Chondrocyte (in vitro differentiated cells): ENCODE measurements at regions not wholly inside any gene's neighbourhood (a gene's known extent, or its start where the extent isn't known, plus 50 kb on each side); places are given as distances from the start of the nearest gene placed in this dataset.

Experiments used
- DNase-seq: peaks from one replicate; pipeline ENCODE4 v3.0.0; 2021; ENCODE audit warnings: mixed read lengths, low spot score
- H3K27ac Mint-ChIP-seq: one replicate; pipeline ENCODE4 v1.8.0; 2021; ENCODE audit warnings: mild to moderate bottlenecking, moderate library complexity, mixed read lengths; ENCODE audit not compliant: unreplicated experiment
- H3K27me3 Mint-ChIP-seq: 2 replicates; pipeline ENCODE4 v1.8.0; 2021; ENCODE audit warnings: low read depth, mixed read lengths
- H3K36me3 Mint-ChIP-seq: 2 replicates; pipeline ENCODE4 v1.8.0; 2021; ENCODE audit warnings: low read depth, mixed read lengths
- H3K4me1 Mint-ChIP-seq: 2 replicates; pipeline ENCODE4 v1.8.0; 2021; ENCODE audit warnings: low read depth, mild to moderate bottlenecking, mixed read lengths
- H3K4me3 Mint-ChIP-seq: one replicate; pipeline ENCODE4 v1.8.0; 2021; ENCODE audit warnings: mild to moderate bottlenecking, moderate library complexity, mixed read lengths; ENCODE audit not compliant: unreplicated experiment
- H3K9me3 Mint-ChIP-seq: 2 replicates; pipeline ENCODE4 v1.8.0; 2021; ENCODE audit warnings: low read depth, mixed read lengths
- TF ChIP-seq, protein P1 (sequence below): fragments of 200-600 bp; sonication (generic); IDR thresholded peaks from 2 replicates; pipeline ENCODE4 v1.5.0; 2021; ENCODE audit warnings: antibody characterized with exemption, mild to moderate bottlenecking, moderate library complexity

DNA sequence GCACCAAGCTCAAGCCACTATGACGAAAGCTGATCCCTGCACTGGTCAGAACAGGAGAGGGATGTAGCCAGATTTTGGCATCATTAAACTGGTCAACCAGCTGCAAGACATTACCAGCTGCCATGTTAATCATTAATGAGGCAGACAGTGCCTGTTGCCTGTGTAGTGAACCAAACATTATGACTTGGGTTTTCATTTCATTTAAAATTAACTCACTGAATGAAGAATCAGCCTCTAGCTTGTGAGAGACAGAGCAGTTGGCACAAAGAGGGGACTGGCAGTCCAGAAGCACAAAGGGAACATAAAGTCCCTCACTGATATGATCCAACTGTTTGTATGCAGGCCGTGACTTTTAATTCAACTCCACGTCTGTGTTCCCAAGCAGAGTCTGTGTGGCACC lies 318.9 kb downstream of the SEC16B start:
- TF ChIP-seq, protein P1, sequence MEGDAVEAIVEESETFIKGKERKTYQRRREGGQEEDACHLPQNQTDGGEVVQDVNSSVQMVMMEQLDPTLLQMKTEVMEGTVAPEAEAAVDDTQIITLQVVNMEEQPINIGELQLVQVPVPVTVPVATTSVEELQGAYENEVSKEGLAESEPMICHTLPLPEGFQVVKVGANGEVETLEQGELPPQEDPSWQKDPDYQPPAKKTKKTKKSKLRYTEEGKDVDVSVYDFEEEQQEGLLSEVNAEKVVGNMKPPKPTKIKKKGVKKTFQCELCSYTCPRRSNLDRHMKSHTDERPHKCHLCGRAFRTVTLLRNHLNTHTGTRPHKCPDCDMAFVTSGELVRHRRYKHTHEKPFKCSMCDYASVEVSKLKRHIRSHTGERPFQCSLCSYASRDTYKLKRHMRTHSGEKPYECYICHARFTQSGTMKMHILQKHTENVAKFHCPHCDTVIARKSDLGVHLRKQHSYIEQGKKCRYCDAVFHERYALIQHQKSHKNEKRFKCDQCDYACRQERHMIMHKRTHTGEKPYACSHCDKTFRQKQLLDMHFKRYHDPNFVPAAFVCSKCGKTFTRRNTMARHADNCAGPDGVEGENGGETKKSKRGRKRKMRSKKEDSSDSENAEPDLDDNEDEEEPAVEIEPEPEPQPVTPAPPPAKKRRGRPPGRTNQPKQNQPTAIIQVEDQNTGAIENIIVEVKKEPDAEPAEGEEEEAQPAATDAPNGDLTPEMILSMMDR, result no peak
- H3K4me1 Mint-ChIP-seq, result no peaks in the 10 kb centered on the region
- H3K9me3 Mint-ChIP-seq, result no peaks in the 10 kb centered on the region
- H3K27me3 Mint-ChIP-seq, result peaks cover 2% of the 10 kb centered on the region
- no peak overlapping the region for H3K4me3 Mint-ChIP-seq
- DNase-seq, result no peak
- no peaks in the 10 kb centered on the region for H3K36me3 Mint-ChIP-seq
- H3K27ac Mint-ChIP-seq, result no peak overlapping the region

DNA sequence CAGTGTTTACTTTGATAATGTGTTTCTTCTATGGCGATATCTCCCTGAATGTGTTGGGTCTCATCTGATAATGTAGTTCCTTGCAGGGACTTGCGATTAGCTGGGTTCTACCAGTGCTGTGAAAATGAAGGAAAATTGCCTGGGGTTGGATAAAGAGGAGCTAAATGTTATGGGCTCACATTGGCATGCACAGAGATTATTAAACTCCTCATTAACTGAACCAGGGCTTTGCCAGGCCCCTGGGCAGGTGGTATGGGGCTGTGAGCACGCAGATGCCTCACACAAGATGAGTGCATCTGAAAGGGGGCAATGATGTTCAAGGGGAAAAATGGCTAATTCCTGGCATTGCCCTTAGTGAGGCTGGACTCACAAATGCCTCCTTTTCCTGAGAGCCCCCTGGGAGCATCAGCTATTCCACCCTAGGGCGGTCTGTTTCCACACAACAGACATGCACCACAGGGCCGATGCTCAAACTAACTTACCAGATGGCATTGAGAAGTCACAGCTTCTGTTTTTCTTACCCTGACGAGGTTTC lies 321.1 kb downstream of the SEC16B start:
- no peaks in the 10 kb centered on the region for H3K4me1 Mint-ChIP-seq
- H3K27ac Mint-ChIP-seq, result no peak overlapping the region
- no peak for DNase-seq
- no peak overlapping the region for H3K4me3 Mint-ChIP-seq
- no peaks in the 10 kb centered on the region for H3K36me3 Mint-ChIP-seq
- H3K27me3 Mint-ChIP-seq, result peaks cover 3% of the 10 kb centered on the region
- TF ChIP-seq, protein P1, result no peak
- H3K9me3 Mint-ChIP-seq, result no peaks in the 10 kb centered on the region

DNA sequence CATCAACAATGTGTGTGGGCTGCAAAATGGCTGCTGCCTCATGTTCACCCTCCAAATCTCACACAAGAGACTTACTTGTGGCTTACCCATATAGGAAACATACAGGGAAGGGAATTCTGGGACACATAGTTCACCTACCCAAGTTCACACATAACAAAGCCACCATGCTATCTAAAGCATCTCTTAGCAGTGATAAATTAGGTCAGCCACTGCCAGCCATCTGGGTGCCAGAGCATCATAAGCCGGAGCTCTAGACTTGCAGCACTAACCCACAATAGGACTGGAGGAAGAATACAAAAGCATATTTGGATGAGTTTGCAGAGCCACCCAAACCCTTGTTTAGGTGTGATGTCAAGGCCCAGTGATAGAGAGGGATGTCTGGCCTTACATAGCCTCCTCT lies 321.7 kb downstream of the SEC16B start:
- no peak for DNase-seq
- H3K27ac Mint-ChIP-seq, result no peak overlapping the region
- TF ChIP-seq, protein P1, result no peak
- H3K27me3 Mint-ChIP-seq, result peaks cover 4% of the 10 kb centered on the region
- H3K4me1 Mint-ChIP-seq, result no peaks in the 10 kb centered on the region
- H3K36me3 Mint-ChIP-seq, result no peaks in the 10 kb centered on the region
- H3K9me3 Mint-ChIP-seq, result no peaks in the 10 kb centered on the region
- no peak overlapping the region for H3K4me3 Mint-ChIP-seq

DNA sequence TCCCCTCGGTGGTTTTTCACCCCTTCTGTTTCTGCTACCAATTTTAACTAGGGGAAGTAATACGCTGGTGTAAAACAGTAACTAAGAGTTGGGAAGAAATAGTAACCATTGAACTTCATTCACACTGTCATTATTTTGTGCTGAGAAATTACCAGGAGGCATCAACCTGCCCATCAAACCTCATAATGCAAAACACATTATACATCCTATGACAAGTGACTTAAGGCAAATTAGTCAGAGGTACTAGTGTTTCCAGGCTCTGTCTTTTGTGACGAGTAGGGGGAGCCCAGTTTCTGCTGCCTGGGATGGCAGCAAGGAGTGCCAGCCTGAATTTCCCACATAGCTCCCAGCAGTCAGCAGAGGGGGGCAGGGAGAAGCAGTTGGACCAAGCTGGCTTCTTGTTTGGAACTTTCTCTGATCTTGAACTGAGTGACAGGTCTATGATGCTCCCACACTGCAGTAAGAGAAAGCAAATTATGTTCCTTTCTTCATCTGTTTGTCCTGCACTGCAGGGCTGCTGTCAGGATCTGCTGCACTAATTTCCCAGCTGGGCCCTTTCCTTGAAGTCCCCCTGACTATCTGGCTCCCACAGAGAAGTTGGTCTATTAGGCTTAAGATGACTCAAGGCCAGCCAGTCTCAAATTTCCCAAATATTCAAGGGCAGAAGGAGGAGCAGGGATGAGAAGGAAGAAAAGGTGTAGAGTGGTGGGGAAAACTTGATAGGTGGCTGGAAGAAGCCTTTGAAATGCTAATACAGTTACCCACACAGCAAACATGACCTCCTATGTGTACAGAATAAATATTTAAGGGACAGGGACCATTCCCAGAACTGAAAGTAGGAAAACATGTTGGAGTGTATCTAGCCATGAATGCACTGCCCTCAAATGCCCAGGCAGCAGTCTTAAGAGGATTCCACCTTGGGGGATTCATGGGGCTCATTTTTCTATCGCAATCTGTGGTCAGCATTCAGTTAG lies 322.8 kb downstream of the SEC16B start:
- Mint-ChIP-seq H3K4me1 (no peaks in the 10 kb centered on the region), H3K27ac (no peak overlapping the region), H3K27me3 (peaks cover 2% of the 10 kb centered on the region)

More for the DNA sequence above, 322.8 kb downstream of the SEC16B start:
- TF ChIP-seq, protein P1, result no peak
- Mint-ChIP-seq H3K4me3 (no peak overlapping the region), H3K36me3 (no peaks in the 10 kb centered on the region), H3K9me3 (no peaks in the 10 kb centered on the region)
- DNase-seq, result no peak
